Heart left ventricle (tissue), 16 donors: ENCODE measurements at regions not wholly inside any gene's neighbourhood (a gene's known extent, or its start where the extent isn't known, plus 50 kb on each side); places are given as distances from the start of the nearest gene placed in this dataset.
A peak's percentile ranks its signal among the peaks of the same experiment; 100 is the strongest.

ENCODE experiments used
- ATAC-seq, 4 donors: fragments of 200-7000 bp; cut with Tn5 transposase; one replicate each; pipeline ENCODE4 v1.9.1; 2020 to 2022; ENCODE audit warnings: moderate library complexity in 4 of 4, mild to moderate bottlenecking in 3 of 4, moderate number of reproducible peaks in 1 of 4
- DNase-seq, 5 donors: peaks; one replicate each; pipeline ENCODE4 v3.0.0-alpha.2; 2020
- H3K27ac ChIP-seq, 12 donors: fragments of 200-600 bp; sonication (generic) in 4 of 12; one replicate each; pipeline versions ENCODE4 v1.5.0 to v1.8.0; 2016 to 2022; ENCODE audit warnings: mild to moderate bottlenecking in 2 of 12
- H3K27me3 ChIP-seq, 9 donors: fragments of 200-600 bp; sonication (generic) in 2 of 9; one replicate each; pipeline versions ENCODE4 v1.5.1 to v1.8.0; 2016 to 2022; ENCODE audit warnings: mild to moderate bottlenecking in 3 of 9
- H3K36me3 ChIP-seq, 9 donors: fragments of 200-600 bp; sonication (generic) in 2 of 9; one replicate each; pipeline versions ENCODE4 v1.5.0 to v1.8.0; 2018 to 2022; ENCODE audit warnings: mild to moderate bottlenecking in 2 of 9
- H3K4me1 ChIP-seq, 12 donors: fragments of 200-600 bp; sonication (generic) in 4 of 12; one replicate each; pipeline versions ENCODE4 v1.5.0 to v1.8.0; 2016 to 2022; ENCODE audit warnings: mild to moderate bottlenecking in 3 of 12
- H3K4me3 ChIP-seq, 12 donors: fragments of 200-600 bp; sonication (generic) in 4 of 12; one replicate each; pipeline versions ENCODE4 v1.5.0 to v1.8.0; 2017 to 2022; ENCODE audit warnings: mild to moderate bottlenecking in 9 of 12, moderate library complexity in 4 of 12
- H3K9me3 ChIP-seq, 12 donors: fragments of 200-600 bp; sonication (generic) in 4 of 12; one replicate each; pipeline versions ENCODE4 v1.5.0 to v1.8.0; 2016 to 2022; ENCODE audit warnings: mild to moderate bottlenecking in 1 of 12
- POLR2A ChIP-seq, 2 donors: fragments of 450-650 bp; IDR thresholded peaks; one replicate each; pipeline ENCODE4 v1.6.1; 2017; ENCODE audit warnings: antibody characterized with exemption in 2 of 2, mild to moderate bottlenecking in 2 of 2, moderate library complexity in 2 of 2
- WGBS, 4 donors: extraction: QIAGEN DNeasy Blood & Tissue Kit in 2 of 4; methylation state at CpG; one replicate each; pipeline versions ENCODE4 v1.1.5 to v1.1.7; 2013 to 2018; 5-methylcytosine and 5-hydroxymethylcytosine counted together
- intact Hi-C, 10 donors: fragments of 100-400 bp; cut with DNase I; formaldehyde crosslinking; loops; one replicate each; pipeline versions ENCODE4 v1.11.1 to v1.14.2; 2022
- TF ChIP-seq, protein P1 (sequence below), 12 donors: fragments of 200-600 bp; sonication (generic) in 4 of 12; IDR thresholded peaks; one replicate each; pipeline versions ENCODE4 v1.5.0 to v1.8.0; 2018 to 2022; ENCODE audit warnings: antibody characterized with exemption in 12 of 12, mild to moderate bottlenecking in 5 of 12
- donor health status: ischemic (EF 13 %, LVEDD 7.1; RV severe dilation, severe dysfunction).
- donor health status: healthy with polysubstance abuse.
- donor health status: DM: no; HTN: yes; CAD: no.
- donor health status: DM: no; HTN: no; CAD: no.
- donor health status: ischemic (EF 25% LVEDD 6.9; RV normal size, moderate dysfunction).
- donor health status: ischemic (EF 25% LVEDD 5.7; RV mildly dilated, moderate dysfunction).
- donor health status: healthy.
- donor health status: DM: yes; HTN: yes; CAD: no.
- donor health status: ischemic (EF 35%, LVEDD 5.7; RV mildly dilated, moderate dysfunction).
- donor health status: nonischemic (EF 11% LVEDD 7.7; RV severe dilation, severe dysfunction).
- donor health status: DM: yes; HTN: yes; CAD: no.
- donor health status: PGD.
- donor health status: ischemic (EF 29% LVEDD 5.4; RV normal size, mild dysfunction).
- donor health status: nonischemic (EF 23%, LVEDD 6.1; RV moderate dilation, normal function).

DNA sequence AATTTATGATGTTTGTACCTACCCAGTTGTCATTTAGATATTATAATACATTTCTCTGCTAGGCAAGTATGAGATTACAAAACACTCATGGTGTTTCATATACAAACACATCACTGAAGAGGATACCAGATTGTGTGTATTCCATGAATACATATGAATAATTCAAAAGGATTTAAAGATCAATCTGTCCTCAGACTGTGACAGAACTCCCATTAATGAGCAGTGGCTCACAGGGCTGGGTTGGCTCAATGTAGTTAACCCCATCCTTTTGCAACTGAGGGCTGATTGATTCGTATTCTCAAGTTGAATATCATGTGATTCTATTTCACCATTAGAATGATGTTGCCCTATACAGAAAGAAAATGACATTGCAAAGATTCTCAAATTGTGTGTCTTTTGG, 79.6 kb upstream of the SPANXN2 start:
- no peak for TF ChIP-seq POLR2A (IDR thresholded peaks at IDR 0.05)
- TF ChIP-seq, protein P1, sequence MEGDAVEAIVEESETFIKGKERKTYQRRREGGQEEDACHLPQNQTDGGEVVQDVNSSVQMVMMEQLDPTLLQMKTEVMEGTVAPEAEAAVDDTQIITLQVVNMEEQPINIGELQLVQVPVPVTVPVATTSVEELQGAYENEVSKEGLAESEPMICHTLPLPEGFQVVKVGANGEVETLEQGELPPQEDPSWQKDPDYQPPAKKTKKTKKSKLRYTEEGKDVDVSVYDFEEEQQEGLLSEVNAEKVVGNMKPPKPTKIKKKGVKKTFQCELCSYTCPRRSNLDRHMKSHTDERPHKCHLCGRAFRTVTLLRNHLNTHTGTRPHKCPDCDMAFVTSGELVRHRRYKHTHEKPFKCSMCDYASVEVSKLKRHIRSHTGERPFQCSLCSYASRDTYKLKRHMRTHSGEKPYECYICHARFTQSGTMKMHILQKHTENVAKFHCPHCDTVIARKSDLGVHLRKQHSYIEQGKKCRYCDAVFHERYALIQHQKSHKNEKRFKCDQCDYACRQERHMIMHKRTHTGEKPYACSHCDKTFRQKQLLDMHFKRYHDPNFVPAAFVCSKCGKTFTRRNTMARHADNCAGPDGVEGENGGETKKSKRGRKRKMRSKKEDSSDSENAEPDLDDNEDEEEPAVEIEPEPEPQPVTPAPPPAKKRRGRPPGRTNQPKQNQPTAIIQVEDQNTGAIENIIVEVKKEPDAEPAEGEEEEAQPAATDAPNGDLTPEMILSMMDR (IDR thresholded peaks at IDR 0.05) = no peak
- no peaks in the 10 kb centered on the region for H3K4me1 ChIP-seq
- H3K36me3 ChIP-seq = no peaks in the 10 kb centered on the region
- no peaks in the 10 kb centered on the region for H3K27me3 ChIP-seq
- no peak for DNase-seq
- no peak for ATAC-seq
- WGBS, 4 donors = 59 to 83% (median 72%) methylated on average over 1 of the region's 1 CpG
- no peaks in the 10 kb centered on the region for H3K9me3 ChIP-seq
- H3K27ac ChIP-seq = no peak overlapping the region
- no peak overlapping the region for H3K4me3 ChIP-seq
- intact Hi-C loops = no loop called here

DNA sequence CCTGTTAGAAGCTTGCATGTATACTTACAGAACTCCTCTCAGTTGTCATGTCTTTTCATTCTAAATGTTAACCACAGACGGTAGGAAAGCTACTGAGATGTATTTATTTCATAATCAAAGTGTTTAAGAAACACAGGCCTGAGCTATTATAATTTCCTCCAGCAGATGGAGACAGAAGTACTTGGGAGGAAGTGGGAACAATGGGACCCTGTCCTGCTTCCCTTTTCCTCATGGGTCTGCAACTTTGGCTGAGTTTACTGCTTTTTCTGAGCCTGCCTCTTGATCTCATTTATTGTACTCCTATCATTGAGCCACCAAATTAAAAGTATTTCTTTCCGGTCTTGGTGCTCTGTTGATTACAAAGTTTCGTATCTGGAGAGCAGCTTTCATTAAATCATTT, 67.7 kb upstream of the SPANXN2 start:
- 57 to 65% (median 62%) methylated on average over 3 of the region's 3 CpGs for WGBS, 4 donors
- ATAC-seq (no peak), DNase-seq (no peak)
- TF ChIP-seq POLR2A (IDR thresholded peaks at IDR 0.05) = no peak
- TF ChIP-seq, protein P1 (IDR thresholded peaks at IDR 0.05) = peak in 1 of 12 donors; percentile 10
- Histone ChIP-seq H3K27ac (no peak overlapping the region), H3K4me3 (no peak overlapping the region), H3K36me3 (no peaks in the 10 kb centered on the region), H3K4me1 (no peaks in the 10 kb centered on the region), H3K9me3 (no peaks in the 10 kb centered on the region), H3K27me3 (no peaks in the 10 kb centered on the region)
- intact Hi-C loops = no loop called here

DNA sequence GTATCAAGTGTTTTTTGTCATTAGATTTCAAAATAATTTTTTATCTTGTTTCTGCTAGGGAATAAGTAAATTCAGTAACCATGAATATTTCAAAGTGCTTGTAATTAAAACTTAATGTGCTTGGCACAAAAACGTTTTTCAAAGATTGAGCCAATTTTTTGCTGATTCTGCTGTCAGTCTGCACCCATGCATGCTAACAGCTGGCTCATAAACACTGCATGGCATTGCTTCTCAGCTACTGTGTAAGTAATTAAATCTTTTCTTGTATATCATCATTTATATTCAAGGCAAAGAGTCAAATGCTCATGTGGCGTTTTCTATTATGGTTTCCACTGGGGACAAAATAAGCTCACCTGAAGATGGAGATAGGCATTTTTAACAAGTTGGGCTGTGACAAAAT, 66.8 kb upstream of the SPANXN2 start:
- Histone ChIP-seq H3K4me3 (no peak overlapping the region), H3K9me3 (no peaks in the 10 kb centered on the region), H3K27me3 (no peaks in the 10 kb centered on the region), H3K27ac (no peak overlapping the region), H3K4me1 (no peaks in the 10 kb centered on the region), H3K36me3 (no peaks in the 10 kb centered on the region)
- 47 to 61% (median 53%) methylated on average over 2 of the region's 2 CpGs for WGBS, 4 donors
- ATAC-seq = no peak
- TF ChIP-seq POLR2A (IDR thresholded peaks at IDR 0.05) = no peak
- TF ChIP-seq, protein P1 (IDR thresholded peaks at IDR 0.05) = no peak
- DNase-seq = no peak
- intact Hi-C loops = no loop called here

DNA sequence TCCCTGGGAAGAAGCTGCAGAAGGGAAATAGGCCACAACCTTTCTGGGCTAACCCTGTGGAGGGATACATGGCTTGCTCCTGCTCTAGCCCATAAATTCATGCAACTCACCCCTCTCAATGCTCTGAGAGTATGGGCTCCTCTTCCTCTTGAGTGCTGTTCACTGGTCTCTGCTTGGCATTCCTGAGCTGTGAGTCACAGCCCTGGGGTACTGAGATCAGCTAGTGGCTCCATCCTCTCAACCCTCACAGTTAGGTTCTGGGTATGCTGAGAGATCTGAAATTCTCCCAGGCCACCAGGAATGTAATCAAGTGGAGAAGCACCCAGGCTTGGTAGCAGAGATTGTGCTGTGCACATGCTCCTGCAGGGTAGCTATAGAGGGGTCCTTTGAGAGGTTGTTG, 60.6 kb upstream of the SPANXN2 start:
- Histone ChIP-seq H3K9me3 (peaks cover 0 to 7% (median 0%) of the 10 kb centered on the region in 12 donors), H3K27ac (no peak overlapping the region), H3K4me1 (no peaks in the 10 kb centered on the region), H3K4me3 (no peak overlapping the region), H3K36me3 (no peaks in the 10 kb centered on the region), H3K27me3 (no peaks in the 10 kb centered on the region)
- TF ChIP-seq, protein P1 (IDR thresholded peaks at IDR 0.05) = no peak
- TF ChIP-seq POLR2A (IDR thresholded peaks at IDR 0.05) = no peak
- ATAC-seq (no peak), DNase-seq (no peak)
- intact Hi-C loops = no loop called here
